Upper lobe of left lung (tissue), 4 donors: ENCODE measurements at regions not wholly inside any gene's neighbourhood (a gene's known extent, or its start where the extent isn't known, plus 50 kb on each side); places are given as distances from the start of the nearest gene placed in this dataset.

Source experiments
- CTCF ChIP-seq, 6 experiments: fragments of 450-650 bp in 4 of 6; fragments of 200-600 bp in 2 of 6; sonication (generic) in 2 of 6; IDR thresholded peaks; one replicate each; pipeline ENCODE4 v1.5.1; 2016 to 2019; ENCODE audit warnings: antibody characterized with exemption in 6 of 6
- EP300 ChIP-seq, 4 donors: sonication (generic); formaldehyde crosslinking; IDR thresholded peaks; one replicate each; pipeline ENCODE4 v1.5.1; 2017; ENCODE audit warnings: antibody characterized with exemption in 4 of 4, control low read depth in 2 of 4
- POLR2A ChIP-seq, 4 donors: fragments of 450-650 bp; IDR thresholded peaks; one replicate each; pipeline ENCODE4 v1.5.1; 2016 to 2017; ENCODE audit warnings: antibody characterized with exemption in 4 of 4, mild to moderate bottlenecking in 2 of 4
- POLR2AphosphoS5 ChIP-seq, 2 donors: sonication (generic); formaldehyde crosslinking; IDR thresholded peaks; one replicate each; pipeline ENCODE4 v1.5.1; 2017; ENCODE audit warnings: antibody characterized with exemption in 2 of 2

GRCh38 chr20:61065853-61066252 lies 186.2 kb upstream of the CDH4 start:
- TF ChIP-seq CTCF (IDR thresholded peaks at IDR 0.05) (no peak), EP300 (IDR thresholded peaks at IDR 0.05) (no peak), POLR2A (IDR thresholded peaks at IDR 0.05) (no peak), POLR2AphosphoS5 (IDR thresholded peaks at IDR 0.05) (no peak)
